Muscle of leg (tissue), 3 donors: ENCODE measurements at regions not wholly inside any gene's neighbourhood (a gene's known extent, or its start where the extent isn't known, plus 50 kb on each side); places are given as distances from the start of the nearest gene placed in this dataset.

Experiments used
- DNase-seq: peaks from one replicate; pipeline ENCODE4 v3.0.0; 2013
- H3K27ac ChIP-seq: one replicate; pipeline ENCODE4 v1.5.1; 2013; ENCODE audit warnings: mild to moderate bottlenecking, low read length, control low read depth
- H3K27me3 ChIP-seq: one replicate; pipeline ENCODE4 v1.6.1; 2013; ENCODE audit warnings: low read length; ENCODE audit not compliant: control insufficient read depth, insufficient read depth
- H3K36me3 ChIP-seq: one replicate; pipeline ENCODE4 v1.6.1; 2013; ENCODE audit warnings: low read length; ENCODE audit not compliant: control insufficient read depth, insufficient read depth
- H3K4me1 ChIP-seq: one replicate; pipeline ENCODE4 v1.6.1; 2013; ENCODE audit warnings: low read length; ENCODE audit not compliant: control insufficient read depth, insufficient read depth
- H3K4me3 ChIP-seq: one replicate; pipeline ENCODE4 v1.5.1; 2013; ENCODE audit warnings: low read length, control low read depth
- H3K9me3 ChIP-seq: replicated peaks from 2 replicates; pipeline ENCODE4 v1.6.1; 2013; ENCODE audit warnings: low read depth, low read length; ENCODE audit not compliant: control insufficient read depth
- WGBS: methylation state at CpG from one replicate; pipeline ENCODE4 v1.1.5; 2013; ENCODE audit warnings: missing lambda C conversion rate; ENCODE audit not compliant: insufficient coverage; 5-methylcytosine and 5-hydroxymethylcytosine counted together

- WGBS, result no CpG with 5 or more reads among the region's 2 CpGs
Measured at GRCh38 chr12:87930033-87930432, 99.2 kb downstream of the C12orf50 start.

GRCh38 chr12:87929346-87929745, 99.9 kb downstream of the C12orf50 start:
- H3K27me3 ChIP-seq, result no peaks in the 10 kb centered on the region
- H3K4me1 ChIP-seq, result peaks cover 2% of the 10 kb centered on the region
- H3K36me3 ChIP-seq, result no peaks in the 10 kb centered on the region
- peak overlapping the region; percentile 22 for H3K27ac ChIP-seq
- no peaks in the 10 kb centered on the region for H3K9me3 ChIP-seq
- 57% methylated on average over 1 of the region's 2 CpGs for WGBS
- DNase-seq, result no peak
- no peak overlapping the region for H3K4me3 ChIP-seq

More at GRCh38 chr12:87930033-87930432, 99.2 kb downstream of the C12orf50 start:
- Histone ChIP-seq H3K9me3 (no peaks in the 10 kb centered on the region), H3K4me1 (peaks cover 2% of the 10 kb centered on the region), H3K4me3 (no peak overlapping the region), H3K27me3 (no peaks in the 10 kb centered on the region), H3K27ac (no peak overlapping the region), H3K36me3 (no peaks in the 10 kb centered on the region)
- peak; percentile 71 for DNase-seq

- no peaks in the 10 kb centered on the region for H3K36me3 ChIP-seq
- H3K9me3 ChIP-seq, result no peaks in the 10 kb centered on the region
- no peak for DNase-seq
- H3K4me1 ChIP-seq, result peaks cover 2% of the 10 kb centered on the region
- H3K4me3 ChIP-seq, result no peak overlapping the region
- no peaks in the 10 kb centered on the region for H3K27me3 ChIP-seq
- H3K27ac ChIP-seq, result no peak overlapping the region
- 40% methylated on average over 1 of the region's 1 CpG for WGBS
Measured at GRCh38 chr12:87928031-87928430, 101.2 kb downstream of the C12orf50 start.

- no peaks in the 10 kb centered on the region for H3K27me3 ChIP-seq
- no CpG with 5 or more reads among the region's 2 CpGs for WGBS
- H3K4me1 ChIP-seq, result peaks cover 2% of the 10 kb centered on the region
- no peak overlapping the region for H3K27ac ChIP-seq
- H3K36me3 ChIP-seq, result no peaks in the 10 kb centered on the region
- no peak overlapping the region for H3K4me3 ChIP-seq
- no peaks in the 10 kb centered on the region for H3K9me3 ChIP-seq
- no peak for DNase-seq
Measured at GRCh38 chr12:87925021-87925420, 104.2 kb downstream of the C12orf50 start.

GRCh38 chr12:87924149-87924548, 105.1 kb downstream of the C12orf50 start:
- DNase-seq, result peak; percentile 92
- Histone ChIP-seq H3K36me3 (no peaks in the 10 kb centered on the region), H3K27me3 (no peaks in the 10 kb centered on the region), H3K4me1 (peaks cover 2% of the 10 kb centered on the region), H3K27ac (no peak overlapping the region), H3K4me3 (no peak overlapping the region), H3K9me3 (no peaks in the 10 kb centered on the region)

- H3K4me3 ChIP-seq, result no peak overlapping the region
- no CpG with 5 or more reads among the region's 3 CpGs for WGBS
Measured at GRCh38 chr12:87923361-87923760, 105.8 kb downstream of the C12orf50 start.

GRCh38 chr12:87922736-87923135, 106.5 kb downstream of the C12orf50 start:
- no peaks in the 10 kb centered on the region for H3K9me3 ChIP-seq
- peak overlapping the region; percentile 48 for H3K27ac ChIP-seq
- WGBS, result no CpG with 5 or more reads among the region's 2 CpGs
- no peak overlapping the region for H3K4me3 ChIP-seq
- H3K27me3 ChIP-seq, result no peaks in the 10 kb centered on the region
- no peaks in the 10 kb centered on the region for H3K36me3 ChIP-seq
- no peaks in the 10 kb centered on the region for H3K4me1 ChIP-seq
- peak; percentile 90 for DNase-seq

More at GRCh38 chr12:87923361-87923760, 105.8 kb downstream of the C12orf50 start:
- no peak for DNase-seq
- Histone ChIP-seq H3K9me3 (no peaks in the 10 kb centered on the region), H3K4me1 (peaks cover 2% of the 10 kb centered on the region), H3K27ac (peak overlapping the region; percentile 8), H3K27me3 (no peaks in the 10 kb centered on the region), H3K36me3 (no peaks in the 10 kb centered on the region)

- Histone ChIP-seq H3K27ac (no peak overlapping the region), H3K4me3 (no peak overlapping the region), H3K4me1 (no peaks in the 10 kb centered on the region), H3K36me3 (no peaks in the 10 kb centered on the region), H3K9me3 (no peaks in the 10 kb centered on the region), H3K27me3 (no peaks in the 10 kb centered on the region)
- DNase-seq, result peak; percentile 80
- WGBS, result 40% methylated on average over 1 of the region's 4 CpGs
Measured at GRCh38 chr12:87921621-87922020, 107.6 kb downstream of the C12orf50 start.

- Histone ChIP-seq H3K9me3 (no peaks in the 10 kb centered on the region), H3K27ac (no peak overlapping the region), H3K4me1 (no peaks in the 10 kb centered on the region), H3K27me3 (no peaks in the 10 kb centered on the region), H3K4me3 (no peak overlapping the region), H3K36me3 (no peaks in the 10 kb centered on the region)
- no peak for DNase-seq
Measured at GRCh38 chr12:87920139-87920538, 109.1 kb downstream of the C12orf50 start.

GRCh38 chr12:87901457-87901856, 127.7 kb downstream of the C12orf50 start:
- peak; percentile 65 for DNase-seq
- H3K36me3 ChIP-seq, result no peaks in the 10 kb centered on the region
- WGBS, result 60% methylated on average over 2 of the region's 4 CpGs

GRCh38 chr12:87897662-87898061, 131.5 kb downstream of the C12orf50 start:
- Histone ChIP-seq H3K4me3 (no peak overlapping the region), H3K27me3 (no peaks in the 10 kb centered on the region), H3K27ac (no peak overlapping the region), H3K9me3 (no peaks in the 10 kb centered on the region), H3K4me1 (no peaks in the 10 kb centered on the region), H3K36me3 (no peaks in the 10 kb centered on the region)
- peak; percentile 26 for DNase-seq
- WGBS, result no CpG with 5 or more reads among the region's 3 CpGs

More at GRCh38 chr12:87901457-87901856, 127.7 kb downstream of the C12orf50 start:
- no peaks in the 10 kb centered on the region for H3K4me1 ChIP-seq
- H3K27me3 ChIP-seq, result no peaks in the 10 kb centered on the region
- no peak overlapping the region for H3K4me3 ChIP-seq
- H3K9me3 ChIP-seq, result no peaks in the 10 kb centered on the region
- no peak overlapping the region for H3K27ac ChIP-seq
